Ishikawa (cell line): ENCODE measurements at regions not wholly inside any gene's neighbourhood (a gene's known extent, or its start where the extent isn't known, plus 50 kb on each side); places are given as distances from the start of the nearest gene placed in this dataset.

Experiments
- CEBPB ChIP-seq: IDR thresholded peaks from 2 replicates; pipeline ENCODE4 v1.6.1; 2012
- CREB1 ChIP-seq: IDR thresholded peaks from 2 replicates; pipeline ENCODE4 v1.6.1; 2012; ENCODE audit warnings: low read depth
- EGR1 ChIP-seq: IDR thresholded peaks from 2 replicates; pipeline ENCODE4 v1.6.1; 2012
- EP300 ChIP-seq: IDR thresholded peaks from 2 replicates; pipeline ENCODE4 v1.6.1; 2012; ENCODE audit warnings: borderline replicate concordance
- FOXM1 ChIP-seq: IDR thresholded peaks from 2 replicates; pipeline ENCODE4 v1.6.1; 2012; ENCODE audit warnings: low read depth, borderline replicate concordance
- NFIC ChIP-seq: IDR thresholded peaks from 2 replicates; pipeline ENCODE4 v1.6.1; 2012
- RAD21 ChIP-seq: IDR thresholded peaks from 2 replicates; pipeline ENCODE4 v1.6.1; 2012; ENCODE audit warnings: low read depth
- TAF1 ChIP-seq: IDR thresholded peaks from 2 replicates; pipeline ENCODE4 v1.6.1; 2012; ENCODE audit warnings: low read depth, mild to moderate bottlenecking
- TCF12 ChIP-seq: IDR thresholded peaks from 2 replicates; pipeline ENCODE4 v1.6.1; 2012; ENCODE audit warnings: low read depth
- TEAD4 ChIP-seq: IDR thresholded peaks from 2 replicates; pipeline ENCODE4 v1.6.1; 2012
- YY1 ChIP-seq: IDR thresholded peaks from 2 replicates; pipeline ENCODE4 v1.6.1; 2012; ENCODE audit warnings: low read depth
- ZBTB7A ChIP-seq: IDR thresholded peaks from 2 replicates; pipeline ENCODE4 v1.6.1; 2012; ENCODE audit warnings: low read depth
- TF ChIP-seq, protein P1 (sequence below): IDR thresholded peaks from 2 replicates; pipeline ENCODE4 v1.6.1; 2012
- TF ChIP-seq, protein P2 (sequence below): IDR thresholded peaks from 2 replicates; pipeline ENCODE4 v1.6.1; 2012; ENCODE audit warnings: low read depth, mild to moderate bottlenecking
- TF ChIP-seq, protein P3 (sequence below): IDR thresholded peaks from 2 replicates; pipeline ENCODE4 v1.6.1; 2012

DNA sequence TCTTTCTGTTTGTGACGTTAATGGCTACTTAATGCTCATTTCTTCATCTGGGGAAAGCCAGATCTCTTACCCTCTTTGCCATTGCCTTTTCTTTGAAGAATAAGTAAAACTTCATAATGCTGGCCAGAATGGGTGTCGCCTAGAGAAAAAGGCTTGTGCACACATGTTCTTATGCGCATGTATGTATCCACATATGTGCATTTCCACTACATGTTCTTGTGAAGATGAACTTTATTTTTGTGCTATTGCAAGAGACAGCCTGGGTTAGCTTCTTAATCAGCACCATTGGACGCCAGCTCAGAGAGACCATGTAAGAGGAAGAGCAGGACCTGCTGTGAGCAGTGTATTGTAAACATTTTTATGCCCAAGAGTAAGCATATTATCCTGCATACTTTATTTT lies 178.7 kb downstream of the SPRY1 start:
- TF ChIP-seq EGR1, result no peak
- TF ChIP-seq, protein P1, sequence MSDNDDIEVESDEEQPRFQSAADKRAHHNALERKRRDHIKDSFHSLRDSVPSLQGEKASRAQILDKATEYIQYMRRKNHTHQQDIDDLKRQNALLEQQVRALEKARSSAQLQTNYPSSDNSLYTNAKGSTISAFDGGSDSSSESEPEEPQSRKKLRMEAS, result no peak
- no peak for TF ChIP-seq TCF12
- TF ChIP-seq, protein P2, sequence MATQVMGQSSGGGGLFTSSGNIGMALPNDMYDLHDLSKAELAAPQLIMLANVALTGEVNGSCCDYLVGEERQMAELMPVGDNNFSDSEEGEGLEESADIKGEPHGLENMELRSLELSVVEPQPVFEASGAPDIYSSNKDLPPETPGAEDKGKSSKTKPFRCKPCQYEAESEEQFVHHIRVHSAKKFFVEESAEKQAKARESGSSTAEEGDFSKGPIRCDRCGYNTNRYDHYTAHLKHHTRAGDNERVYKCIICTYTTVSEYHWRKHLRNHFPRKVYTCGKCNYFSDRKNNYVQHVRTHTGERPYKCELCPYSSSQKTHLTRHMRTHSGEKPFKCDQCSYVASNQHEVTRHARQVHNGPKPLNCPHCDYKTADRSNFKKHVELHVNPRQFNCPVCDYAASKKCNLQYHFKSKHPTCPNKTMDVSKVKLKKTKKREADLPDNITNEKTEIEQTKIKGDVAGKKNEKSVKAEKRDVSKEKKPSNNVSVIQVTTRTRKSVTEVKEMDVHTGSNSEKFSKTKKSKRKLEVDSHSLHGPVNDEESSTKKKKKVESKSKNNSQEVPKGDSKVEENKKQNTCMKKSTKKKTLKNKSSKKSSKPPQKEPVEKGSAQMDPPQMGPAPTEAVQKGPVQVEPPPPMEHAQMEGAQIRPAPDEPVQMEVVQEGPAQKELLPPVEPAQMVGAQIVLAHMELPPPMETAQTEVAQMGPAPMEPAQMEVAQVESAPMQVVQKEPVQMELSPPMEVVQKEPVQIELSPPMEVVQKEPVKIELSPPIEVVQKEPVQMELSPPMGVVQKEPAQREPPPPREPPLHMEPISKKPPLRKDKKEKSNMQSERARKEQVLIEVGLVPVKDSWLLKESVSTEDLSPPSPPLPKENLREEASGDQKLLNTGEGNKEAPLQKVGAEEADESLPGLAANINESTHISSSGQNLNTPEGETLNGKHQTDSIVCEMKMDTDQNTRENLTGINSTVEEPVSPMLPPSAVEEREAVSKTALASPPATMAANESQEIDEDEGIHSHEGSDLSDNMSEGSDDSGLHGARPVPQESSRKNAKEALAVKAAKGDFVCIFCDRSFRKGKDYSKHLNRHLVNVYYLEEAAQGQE, result no peak
- TF ChIP-seq YY1, result no peak
- no peak for TF ChIP-seq FOXM1
- TF ChIP-seq NFIC, result no peak
- no peak for TF ChIP-seq ZBTB7A
- no peak for TF ChIP-seq CEBPB
- TF ChIP-seq, protein P3, sequence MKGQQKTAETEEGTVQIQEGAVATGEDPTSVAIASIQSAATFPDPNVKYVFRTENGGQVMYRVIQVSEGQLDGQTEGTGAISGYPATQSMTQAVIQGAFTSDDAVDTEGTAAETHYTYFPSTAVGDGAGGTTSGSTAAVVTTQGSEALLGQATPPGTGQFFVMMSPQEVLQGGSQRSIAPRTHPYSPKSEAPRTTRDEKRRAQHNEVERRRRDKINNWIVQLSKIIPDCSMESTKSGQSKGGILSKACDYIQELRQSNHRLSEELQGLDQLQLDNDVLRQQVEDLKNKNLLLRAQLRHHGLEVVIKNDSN, result no peak
- no peak for TF ChIP-seq CREB1
- TF ChIP-seq TAF1, result no peak
- no peak for TF ChIP-seq RAD21
- no peak for TF ChIP-seq TEAD4
- TF ChIP-seq EP300, result no peak

DNA sequence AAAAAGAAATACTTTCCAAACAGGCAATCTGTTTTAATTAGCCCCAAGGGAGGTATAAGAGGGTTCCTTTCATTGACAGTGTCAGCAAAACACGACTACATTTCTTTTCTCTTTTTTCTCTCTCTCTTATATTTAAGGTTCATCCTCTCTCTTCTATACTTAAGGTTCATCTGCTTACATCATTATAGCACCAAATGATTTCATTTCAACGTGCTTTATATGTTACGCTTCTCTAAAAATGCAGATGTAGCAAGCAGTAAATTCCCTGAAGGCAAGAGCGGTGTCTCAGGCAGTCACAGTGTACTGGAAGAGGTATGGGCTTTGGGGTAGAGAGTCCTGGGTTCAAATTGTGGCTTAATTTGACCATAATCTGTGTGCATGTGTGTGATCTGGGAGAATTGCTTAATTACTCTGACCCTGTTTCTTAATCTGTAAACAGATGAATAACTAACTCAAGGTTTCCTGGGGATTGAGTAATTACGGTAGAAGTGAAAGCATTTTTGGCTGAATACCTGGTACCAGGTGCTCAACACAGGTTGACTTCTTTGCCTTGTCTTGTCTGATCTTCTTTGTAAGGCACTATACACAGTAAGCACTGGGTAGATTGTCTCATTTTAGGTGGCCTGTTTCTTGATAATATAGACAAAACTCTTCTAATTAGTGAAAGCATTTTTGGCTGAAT lies 180.8 kb downstream of the SPRY1 start:
- TF ChIP-seq CREB1 (no peak), TEAD4 (no peak), ZBTB7A (no peak), NFIC (no peak), EGR1 (no peak), EP300 (no peak), FOXM1 (no peak), RAD21 (no peak), YY1 (no peak), TCF12 (no peak), CEBPB (no peak), TAF1 (no peak)
- TF ChIP-seq, protein P2, result no peak
- TF ChIP-seq, protein P3, result no peak
- TF ChIP-seq, protein P1, result no peak

DNA sequence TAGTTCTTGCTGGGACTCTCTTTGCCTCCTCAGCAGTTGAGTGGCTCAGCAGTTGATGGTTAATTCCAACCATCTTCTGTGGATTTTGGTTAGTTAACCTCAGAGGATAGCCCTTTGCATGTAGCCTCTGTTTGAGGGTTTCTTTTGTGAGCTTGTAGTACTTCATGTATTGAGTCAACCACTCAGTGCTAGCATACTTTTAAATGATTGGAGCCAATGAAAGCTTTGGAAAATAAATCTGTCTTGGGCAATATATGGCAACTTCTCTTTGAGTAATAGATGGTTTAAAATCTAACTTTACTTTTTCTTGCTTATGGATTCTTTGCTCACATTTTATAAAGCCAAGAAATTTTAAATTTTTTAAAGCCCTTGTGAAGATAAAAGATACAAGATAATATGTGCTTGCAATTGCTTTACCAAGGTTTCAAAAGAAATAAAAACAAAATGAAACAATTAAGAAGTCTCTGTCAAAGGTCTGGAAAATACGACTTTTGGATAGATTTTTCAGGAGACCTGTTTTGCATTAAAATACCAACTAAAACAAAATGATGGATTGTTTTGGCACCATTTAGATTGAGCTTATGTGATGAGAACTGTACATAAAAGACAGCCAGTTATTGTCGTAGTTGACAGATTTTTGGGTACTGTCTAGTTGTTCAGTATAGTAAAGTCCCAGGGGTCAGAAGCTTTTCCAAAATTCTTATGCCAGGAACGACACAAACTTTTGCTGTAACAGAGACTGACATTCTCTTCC lies 181.9 kb downstream of the SPRY1 start:
- TF ChIP-seq, protein P2, result no peak
- TF ChIP-seq RAD21 (no peak), TCF12 (no peak), ZBTB7A (no peak), EGR1 (no peak), YY1 (no peak), FOXM1 (no peak), CREB1 (no peak), CEBPB (no peak), NFIC (no peak)
- TF ChIP-seq, protein P3, result no peak
